ENCODE measurements at regions not wholly inside any gene's neighbourhood (a gene's known extent, or its start where the extent isn't known, plus 50 kb on each side); places are given as distances from the start of the nearest gene placed in this dataset.

DNA sequence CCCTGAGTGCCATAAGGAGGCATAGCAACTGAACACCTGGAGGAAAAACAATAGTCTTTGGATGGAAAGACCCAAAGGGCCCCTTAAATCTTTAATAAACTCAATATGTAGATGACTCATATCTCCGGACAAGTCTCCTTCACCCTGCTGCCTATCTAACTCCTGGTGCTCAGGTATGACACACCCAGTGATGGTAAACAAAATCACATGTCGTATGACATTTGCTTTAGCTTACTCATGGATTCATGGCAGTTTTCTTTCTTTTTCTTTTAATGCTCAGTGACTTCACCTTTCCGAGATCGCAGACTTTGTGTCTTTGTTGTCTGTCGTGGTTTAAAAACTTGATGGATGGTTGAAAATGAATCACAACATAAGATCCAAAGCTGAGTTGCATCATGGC is 208.5 kb upstream of the PROX1 start:
- no peak for DNase-seq (ENCODE audit: low spot score)

DNA sequence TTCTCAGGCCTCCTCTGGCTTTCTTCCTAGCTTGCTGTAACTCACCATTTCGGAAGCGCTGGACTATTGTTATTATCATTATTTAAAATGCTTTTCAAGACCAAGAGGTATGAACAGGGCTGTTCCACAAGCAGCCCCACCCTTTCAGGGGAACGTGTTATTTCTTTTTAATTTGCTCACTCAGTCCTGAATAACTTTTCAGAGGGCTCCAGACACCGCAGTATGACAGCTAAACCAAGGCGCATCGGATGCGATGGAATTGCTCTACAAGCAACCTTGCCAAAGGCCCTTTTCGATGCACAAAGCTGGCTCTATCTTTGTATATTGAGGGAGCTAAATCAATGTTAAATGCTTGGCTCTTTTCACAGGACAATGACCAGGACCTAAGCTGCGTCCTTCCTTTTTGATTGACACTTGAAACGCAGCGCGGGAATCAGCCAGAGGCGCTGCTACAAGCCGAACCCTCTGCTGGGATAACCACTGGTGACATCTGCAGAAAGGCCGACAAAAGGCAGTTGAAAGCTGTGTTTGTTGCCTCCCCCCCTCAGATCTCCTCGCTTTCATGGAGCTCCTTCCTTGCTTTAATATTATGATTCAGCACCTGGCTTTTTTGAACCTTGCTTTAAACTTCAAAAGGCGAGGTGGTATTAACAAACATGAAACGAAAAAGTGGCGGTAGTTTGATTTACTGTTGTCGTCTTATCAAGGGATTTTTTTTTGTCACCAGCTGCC is 204.7 kb upstream of the PROX1 start:
- Mint-ChIP-seq H3K27ac (ENCODE audit: unreplicated experiment) (no peak overlapping the region), H3K36me3 (ENCODE audit: low read depth, unreplicated experiment) (no peaks in the 10 kb centered on the region), H3K27me3 (ENCODE audit: unreplicated experiment) (no peaks in the 10 kb centered on the region), H3K4me1 (ENCODE audit: unreplicated experiment) (peaks cover 14% of the 10 kb centered on the region), H3K4me3 (ENCODE audit: unreplicated experiment) (no peak overlapping the region), H3K9me3 (ENCODE audit: unreplicated experiment) (no peaks in the 10 kb centered on the region)
- TF ChIP-seq, protein P1, sequence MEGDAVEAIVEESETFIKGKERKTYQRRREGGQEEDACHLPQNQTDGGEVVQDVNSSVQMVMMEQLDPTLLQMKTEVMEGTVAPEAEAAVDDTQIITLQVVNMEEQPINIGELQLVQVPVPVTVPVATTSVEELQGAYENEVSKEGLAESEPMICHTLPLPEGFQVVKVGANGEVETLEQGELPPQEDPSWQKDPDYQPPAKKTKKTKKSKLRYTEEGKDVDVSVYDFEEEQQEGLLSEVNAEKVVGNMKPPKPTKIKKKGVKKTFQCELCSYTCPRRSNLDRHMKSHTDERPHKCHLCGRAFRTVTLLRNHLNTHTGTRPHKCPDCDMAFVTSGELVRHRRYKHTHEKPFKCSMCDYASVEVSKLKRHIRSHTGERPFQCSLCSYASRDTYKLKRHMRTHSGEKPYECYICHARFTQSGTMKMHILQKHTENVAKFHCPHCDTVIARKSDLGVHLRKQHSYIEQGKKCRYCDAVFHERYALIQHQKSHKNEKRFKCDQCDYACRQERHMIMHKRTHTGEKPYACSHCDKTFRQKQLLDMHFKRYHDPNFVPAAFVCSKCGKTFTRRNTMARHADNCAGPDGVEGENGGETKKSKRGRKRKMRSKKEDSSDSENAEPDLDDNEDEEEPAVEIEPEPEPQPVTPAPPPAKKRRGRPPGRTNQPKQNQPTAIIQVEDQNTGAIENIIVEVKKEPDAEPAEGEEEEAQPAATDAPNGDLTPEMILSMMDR (IDR thresholded peaks at IDR 0.05; ENCODE audit: unreplicated experiment): no peak
- no peak for DNase-seq (ENCODE audit: low spot score)

More for the DNA sequence above, 208.5 kb upstream of the PROX1 start:
- no peaks in the 10 kb centered on the region for H3K27me3 Mint-ChIP-seq (ENCODE audit: unreplicated experiment)
- no peak overlapping the region for H3K4me3 Mint-ChIP-seq (ENCODE audit: unreplicated experiment)
- no peaks in the 10 kb centered on the region for H3K9me3 Mint-ChIP-seq (ENCODE audit: unreplicated experiment)
- peaks cover 12% of the 10 kb centered on the region for H3K4me1 Mint-ChIP-seq (ENCODE audit: unreplicated experiment)
- no peak overlapping the region for H3K27ac Mint-ChIP-seq (ENCODE audit: unreplicated experiment)
- TF ChIP-seq, protein P1 (IDR thresholded peaks at IDR 0.05; ENCODE audit: unreplicated experiment): no peak
- H3K36me3 Mint-ChIP-seq (ENCODE audit: low read depth, unreplicated experiment): no peaks in the 10 kb centered on the region

DNA sequence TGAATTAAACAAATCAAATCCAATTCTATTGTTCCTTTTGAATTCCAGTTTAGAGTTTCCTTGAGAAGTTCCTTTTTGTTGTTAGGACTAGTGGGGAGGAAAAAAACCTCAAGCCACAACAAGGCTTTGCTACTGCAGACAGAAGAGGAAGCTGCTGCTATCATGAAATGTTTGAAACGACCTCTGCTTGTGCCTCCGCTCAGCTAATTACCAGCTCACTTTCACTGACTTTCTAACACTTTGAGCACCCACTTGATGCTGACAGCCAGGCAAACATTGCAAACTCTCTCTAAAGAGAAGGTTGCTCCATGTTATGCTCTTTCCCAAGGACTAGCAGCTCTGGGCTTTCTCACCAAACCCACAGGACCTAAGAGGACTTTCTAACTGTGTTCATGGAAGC is 203.9 kb upstream of the PROX1 start:
- Mint-ChIP-seq H3K36me3 (ENCODE audit: low read depth, unreplicated experiment) (no peaks in the 10 kb centered on the region), H3K4me1 (ENCODE audit: unreplicated experiment) (peaks cover 14% of the 10 kb centered on the region), H3K27ac (ENCODE audit: unreplicated experiment) (no peak overlapping the region), H3K27me3 (ENCODE audit: unreplicated experiment) (no peaks in the 10 kb centered on the region), H3K4me3 (ENCODE audit: unreplicated experiment) (no peak overlapping the region), H3K9me3 (ENCODE audit: unreplicated experiment) (no peaks in the 10 kb centered on the region)
- DNase-seq (ENCODE audit: low spot score): no peak
- TF ChIP-seq, protein P1 (IDR thresholded peaks at IDR 0.05; ENCODE audit: unreplicated experiment): no peak

DNA sequence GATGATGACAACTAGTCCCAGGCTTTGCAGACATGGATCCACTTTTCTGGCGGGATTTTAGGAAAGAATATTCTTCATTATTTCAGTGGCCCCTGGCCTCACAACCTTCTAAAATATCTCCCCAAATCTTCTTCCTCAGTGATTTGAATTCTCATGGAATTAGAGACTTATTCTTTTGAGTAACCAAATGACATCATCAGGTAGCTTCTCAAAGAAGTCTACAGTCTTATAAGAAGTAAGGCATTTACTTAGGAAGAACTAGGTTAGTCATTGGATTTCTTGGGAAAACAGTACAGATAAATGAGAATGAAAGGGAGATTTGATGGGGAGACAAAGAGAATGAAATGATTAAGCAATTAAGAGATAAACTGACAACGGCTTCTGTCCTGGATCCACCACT is 201.1 kb upstream of the PROX1 start:
- H3K27me3 Mint-ChIP-seq (ENCODE audit: unreplicated experiment): no peaks in the 10 kb centered on the region
- no peaks in the 10 kb centered on the region for H3K9me3 Mint-ChIP-seq (ENCODE audit: unreplicated experiment)
- no peak overlapping the region for H3K27ac Mint-ChIP-seq (ENCODE audit: unreplicated experiment)
- H3K4me1 Mint-ChIP-seq (ENCODE audit: unreplicated experiment): peaks cover 14% of the 10 kb centered on the region
- no peak overlapping the region for H3K4me3 Mint-ChIP-seq (ENCODE audit: unreplicated experiment)
- TF ChIP-seq, protein P1 (IDR thresholded peaks at IDR 0.05; ENCODE audit: unreplicated experiment): no peak
- DNase-seq (ENCODE audit: low spot score): no peak
- no peaks in the 10 kb centered on the region for H3K36me3 Mint-ChIP-seq (ENCODE audit: low read depth, unreplicated experiment)

DNA sequence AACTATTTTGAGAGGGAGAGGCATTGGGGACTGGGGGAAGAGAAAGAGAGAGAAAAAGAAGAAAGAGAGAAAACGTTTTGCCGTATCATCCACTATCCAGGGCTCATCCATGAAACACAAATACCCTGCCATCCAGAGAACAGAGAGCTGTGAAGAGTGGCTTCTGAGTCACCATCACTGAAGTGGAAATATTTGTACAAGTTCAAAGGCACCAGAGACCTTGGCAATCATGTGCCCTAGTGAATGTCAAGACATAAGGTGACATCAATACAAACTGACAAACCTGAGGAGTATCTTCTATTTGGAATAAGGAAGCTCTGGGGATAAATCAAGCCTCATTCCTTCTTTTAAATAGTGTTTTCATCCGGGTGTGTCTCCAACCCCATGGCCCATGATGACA is 197.2 kb upstream of the PROX1 start:
- Mint-ChIP-seq H3K4me3 (ENCODE audit: unreplicated experiment) (no peak overlapping the region), H3K27ac (ENCODE audit: unreplicated experiment) (no peak overlapping the region), H3K36me3 (ENCODE audit: low read depth, unreplicated experiment) (no peaks in the 10 kb centered on the region), H3K9me3 (ENCODE audit: unreplicated experiment) (no peaks in the 10 kb centered on the region), H3K4me1 (ENCODE audit: unreplicated experiment) (no peaks in the 10 kb centered on the region), H3K27me3 (ENCODE audit: unreplicated experiment) (no peaks in the 10 kb centered on the region)
- no peak for DNase-seq (ENCODE audit: low spot score)
- TF ChIP-seq, protein P1 (IDR thresholded peaks at IDR 0.05; ENCODE audit: unreplicated experiment): no peak

Measured in endothelial cell (in vitro differentiated cells).